Keratinocyte (primary cell): ENCODE measurements at regions not wholly inside any gene's neighbourhood (a gene's known extent, or its start where the extent isn't known, plus 50 kb on each side); places are given as distances from the start of the nearest gene placed in this dataset.

Experiments used
- DNase-seq: peaks from one replicate; pipeline ENCODE4 v3.0.0-alpha.2; 2011; ENCODE audit warnings: low read depth, missing footprints, low spot score
- FAIRE-seq: peaks from 2 replicates; lab custom pipeline; 2011; peaks lifted over from hg19 to GRCh38; lab: Jason Lieb, UNC
- H2AFZ ChIP-seq: 2 replicates; pipeline ENCODE4 v1.6.0; 2012; ENCODE audit warnings: low read length, control low read depth, inconsistent platforms; ENCODE audit not compliant: control insufficient read depth
- H3K27ac ChIP-seq: 2 replicates; pipeline ENCODE4 v1.5.1; 2011; ENCODE audit warnings: low read length; ENCODE audit not compliant: control insufficient read depth, insufficient read depth
- H3K27me3 ChIP-seq: 3 replicates; pipeline ENCODE4 v1.6.0; 2011; ENCODE audit warnings: low read length; ENCODE audit not compliant: control insufficient read depth, insufficient read depth; ENCODE audit errors: extremely low read depth
- H3K36me3 ChIP-seq, 2 experiments: 2 replicates in 1 of 2; 3 replicates in 1 of 2; pipeline ENCODE4 v1.5.1; 2011; ENCODE audit warnings: low read length in 2 of 2, mild to moderate bottlenecking in 1 of 2; ENCODE audit not compliant: control insufficient read depth in 2 of 2, insufficient read depth in 2 of 2; ENCODE audit errors: extremely low read depth in 1 of 2
- H3K4me1 ChIP-seq: 3 replicates; pipeline ENCODE4 v1.5.1; 2011; ENCODE audit warnings: low read length; ENCODE audit not compliant: control insufficient read depth, insufficient read depth; ENCODE audit errors: extremely low read depth
- H3K4me2 ChIP-seq: 3 replicates; pipeline ENCODE4 v1.6.0; 2011; ENCODE audit warnings: low read depth, low read length; ENCODE audit not compliant: control insufficient read depth, insufficient read depth; ENCODE audit errors: extremely low read depth
- H3K4me3 ChIP-seq, 3 experiments: fragments of 200-600 bp in 1 of 3; sonication (generic) in 1 of 3; 2 replicates in 2 of 3; 3 replicates in 1 of 3; pipeline ENCODE4 v1.5.1; 2011 to 2016; ENCODE audit warnings: low read length in 3 of 3, mild to moderate bottlenecking in 3 of 3, control low read depth in 2 of 3, inconsistent platforms in 1 of 3, low read depth in 1 of 3, mixed read lengths in 1 of 3, mixed run types in 1 of 3, moderate library complexity in 1 of 3; ENCODE audit not compliant: control insufficient read depth in 2 of 3, insufficient read depth in 2 of 3; ENCODE audit errors: extremely low read depth in 1 of 3
- H3K79me2 ChIP-seq: 2 replicates; pipeline ENCODE4 v1.6.0; 2012; ENCODE audit warnings: low read length; ENCODE audit not compliant: control insufficient read depth, insufficient read depth
- H3K9ac ChIP-seq: 3 replicates; pipeline ENCODE4 v1.6.0; 2011; ENCODE audit warnings: low read length; ENCODE audit not compliant: control insufficient read depth, insufficient read depth; ENCODE audit errors: extremely low read depth
- H3K9me1 ChIP-seq: 3 replicates; pipeline ENCODE4 v1.6.0; 2011; ENCODE audit warnings: low read length; ENCODE audit not compliant: control insufficient read depth, insufficient read depth; ENCODE audit errors: extremely low read depth
- H3K9me3 ChIP-seq: 2 replicates; pipeline ENCODE4 v1.5.1; 2012; ENCODE audit warnings: low read depth, low read length; ENCODE audit not compliant: control insufficient read depth
- H4K20me1 ChIP-seq: 3 replicates; pipeline ENCODE4 v1.6.0; 2011; ENCODE audit warnings: low read length; ENCODE audit not compliant: control insufficient read depth, insufficient read depth; ENCODE audit errors: extremely low read depth
- EZH2 ChIP-seq: IDR thresholded peaks from one replicate; pipeline ENCODE4 v1.6.1; 2012; ENCODE audit warnings: inconsistent platforms, mild to moderate bottlenecking, low read length, moderate library complexity
- dilution Hi-C: fragments of 300-500 bp; cut with MboI; formaldehyde crosslinking; loops from one replicate; pipeline ENCODE4 v1.7.0; 2020; ENCODE audit warnings: low sequenced_read_pairs; ENCODE audit not compliant: extremely low pct_ligation_motif_present
- TF ChIP-seq, protein P1 (sequence below), 3 experiments: IDR thresholded peaks in 1 of 3; conservative IDR thresholded peaks in 1 of 3; optimal IDR thresholded peaks in 1 of 3; 2 replicates in 2 of 3; 3 replicates in 1 of 3; pipeline versions ENCODE3 to v1.5.1; 2011; ENCODE audit warnings: low read length in 3 of 3, mild to moderate bottlenecking in 3 of 3, moderate library complexity in 2 of 3, control low read depth in 1 of 3, inconsistent platforms in 1 of 3; ENCODE audit not compliant: insufficient read depth in 2 of 3; ENCODE audit errors: extremely low read depth in 1 of 3

DNA sequence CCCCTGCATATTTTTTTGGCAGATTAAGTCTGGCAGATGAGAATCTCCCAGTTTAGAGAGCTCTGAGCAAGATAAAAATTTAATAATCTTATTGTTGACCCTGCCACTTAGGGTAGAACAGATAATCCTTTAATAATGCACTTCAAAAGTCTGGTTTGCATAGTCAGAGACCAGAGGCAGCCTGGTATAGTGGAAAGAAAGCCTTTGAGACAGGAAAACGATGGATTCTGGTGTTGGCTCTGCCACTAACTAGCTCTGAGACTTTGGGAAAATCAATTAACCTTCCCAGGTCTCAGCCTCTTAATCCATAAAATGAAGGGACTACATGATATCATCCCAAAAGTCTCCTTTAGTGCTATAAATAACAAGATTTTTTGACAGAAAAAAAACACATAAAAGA lies 824.5 kb downstream of the STIM2 start:
- Histone ChIP-seq H3K27me3 (no peaks in the 10 kb centered on the region), H4K20me1 (no peaks in the 10 kb centered on the region), H3K4me3 (no peak overlapping the region), H3K4me1 (no peaks in the 10 kb centered on the region), H2AFZ (no peak overlapping the region), H3K4me2 (no peak overlapping the region), H3K9me3 (no peaks in the 10 kb centered on the region), H3K27ac (no peak overlapping the region), H3K9ac (no peak overlapping the region), H3K36me3 (no peaks in the 10 kb centered on the region), H3K79me2 (no peaks in the 10 kb centered on the region), H3K9me1 (no peaks in the 10 kb centered on the region)
- dilution Hi-C loops = no loop called here
- FAIRE-seq (no peak), DNase-seq (no peak)
- TF ChIP-seq, protein P1, sequence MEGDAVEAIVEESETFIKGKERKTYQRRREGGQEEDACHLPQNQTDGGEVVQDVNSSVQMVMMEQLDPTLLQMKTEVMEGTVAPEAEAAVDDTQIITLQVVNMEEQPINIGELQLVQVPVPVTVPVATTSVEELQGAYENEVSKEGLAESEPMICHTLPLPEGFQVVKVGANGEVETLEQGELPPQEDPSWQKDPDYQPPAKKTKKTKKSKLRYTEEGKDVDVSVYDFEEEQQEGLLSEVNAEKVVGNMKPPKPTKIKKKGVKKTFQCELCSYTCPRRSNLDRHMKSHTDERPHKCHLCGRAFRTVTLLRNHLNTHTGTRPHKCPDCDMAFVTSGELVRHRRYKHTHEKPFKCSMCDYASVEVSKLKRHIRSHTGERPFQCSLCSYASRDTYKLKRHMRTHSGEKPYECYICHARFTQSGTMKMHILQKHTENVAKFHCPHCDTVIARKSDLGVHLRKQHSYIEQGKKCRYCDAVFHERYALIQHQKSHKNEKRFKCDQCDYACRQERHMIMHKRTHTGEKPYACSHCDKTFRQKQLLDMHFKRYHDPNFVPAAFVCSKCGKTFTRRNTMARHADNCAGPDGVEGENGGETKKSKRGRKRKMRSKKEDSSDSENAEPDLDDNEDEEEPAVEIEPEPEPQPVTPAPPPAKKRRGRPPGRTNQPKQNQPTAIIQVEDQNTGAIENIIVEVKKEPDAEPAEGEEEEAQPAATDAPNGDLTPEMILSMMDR (optimal IDR thresholded peaks at IDR 0.05 in 1 of 3, IDR thresholded peaks at IDR 0.05 in 1 of 3, conservative IDR thresholded peaks at IDR 0.05 in 1 of 3; ENCODE audit: extremely low read depth in 1 of 3, insufficient read depth in 2 of 3, low read length in 3 of 3) = no peak
- no peak for TF ChIP-seq EZH2

DNA sequence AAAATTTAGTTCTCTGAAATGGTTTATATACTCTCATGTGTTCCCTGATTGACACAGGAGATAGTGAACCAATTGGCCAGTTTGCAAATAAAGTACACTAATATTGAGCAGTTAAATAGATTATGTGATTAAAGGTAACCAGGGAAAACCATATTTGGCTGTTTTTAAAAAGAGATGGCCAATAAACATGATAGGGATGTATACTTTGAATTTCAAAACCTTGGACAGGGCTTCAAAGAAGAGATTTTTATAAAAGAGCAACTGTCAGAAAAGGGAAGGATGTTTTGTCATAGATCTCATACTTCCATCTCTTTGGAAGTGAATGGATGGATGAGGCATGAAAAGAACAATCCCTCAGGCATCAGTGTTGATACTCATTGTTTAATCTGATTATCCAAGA lies 825.3 kb downstream of the STIM2 start:
- dilution Hi-C loops = no loop called here
- no peak overlapping the region for H3K9ac ChIP-seq
- H4K20me1 ChIP-seq = no peaks in the 10 kb centered on the region
- H3K9me1 ChIP-seq = no peaks in the 10 kb centered on the region
- no peak for DNase-seq
- no peak overlapping the region for H3K4me2 ChIP-seq
- H3K9me3 ChIP-seq = no peaks in the 10 kb centered on the region
- no peak for FAIRE-seq
- H3K4me1 ChIP-seq = no peaks in the 10 kb centered on the region
- no peaks in the 10 kb centered on the region for H3K36me3 ChIP-seq
- H3K27ac ChIP-seq = no peak overlapping the region
- no peaks in the 10 kb centered on the region for H3K79me2 ChIP-seq
- H2AFZ ChIP-seq = no peak overlapping the region
- TF ChIP-seq, protein P1 (optimal IDR thresholded peaks at IDR 0.05 in 1 of 3, IDR thresholded peaks at IDR 0.05 in 1 of 3, conservative IDR thresholded peaks at IDR 0.05 in 1 of 3; ENCODE audit: extremely low read depth in 1 of 3, insufficient read depth in 2 of 3, low read length in 3 of 3) = no peak
- no peaks in the 10 kb centered on the region for H3K27me3 ChIP-seq
- H3K4me3 ChIP-seq = no peak overlapping the region
